Cardiac muscle cell (in vitro differentiated cells and primary cell): ENCODE measurements at regions not wholly inside any gene's neighbourhood (a gene's known extent, or its start where the extent isn't known, plus 50 kb on each side); places are given as distances from the start of the nearest gene placed in this dataset.

Source experiments
- DNase-seq, 2 donors: peaks; one replicate each; pipeline versions ENCODE4 v3.0.0 to v3.0.0-alpha.2; 2010 to 2017; ENCODE audit warnings: low read depth in 1 of 2, low spot score in 1 of 2
- H3K27ac ChIP-seq: fragments of 200-600 bp; sonication (generic); 2 replicates; pipeline ENCODE4 v1.5.1; 2016
- H3K27me3 ChIP-seq: fragments of 200-600 bp; sonication (generic); 2 replicates; pipeline ENCODE4 v1.6.0; 2016; ENCODE audit warnings: control low read depth
- H3K36me3 ChIP-seq: fragments of 200-600 bp; sonication (generic); 2 replicates; pipeline ENCODE4 v1.5.1; 2016; ENCODE audit warnings: control low read depth
- H3K4me1 ChIP-seq: fragments of 200-600 bp; sonication (generic); 2 replicates; pipeline ENCODE4 v1.8.1; 2017; ENCODE audit warnings: low read depth, mild to moderate bottlenecking, mixed run types
- H3K4me3 ChIP-seq: fragments of 200-600 bp; sonication (generic); 2 replicates; pipeline ENCODE4 v1.5.1; 2016; ENCODE audit warnings: mild to moderate bottlenecking
- H3K9me3 ChIP-seq: fragments of 200-600 bp; sonication (generic); 2 replicates; pipeline ENCODE4 v1.5.1; 2017; ENCODE audit warnings: low read depth, mild to moderate bottlenecking, control low read depth
- TF ChIP-seq, protein P1 (sequence below): IDR thresholded peaks from 2 replicates; pipeline ENCODE4 v1.5.1; 2012; ENCODE audit warnings: low read depth, mild to moderate bottlenecking, low read length

DNA sequence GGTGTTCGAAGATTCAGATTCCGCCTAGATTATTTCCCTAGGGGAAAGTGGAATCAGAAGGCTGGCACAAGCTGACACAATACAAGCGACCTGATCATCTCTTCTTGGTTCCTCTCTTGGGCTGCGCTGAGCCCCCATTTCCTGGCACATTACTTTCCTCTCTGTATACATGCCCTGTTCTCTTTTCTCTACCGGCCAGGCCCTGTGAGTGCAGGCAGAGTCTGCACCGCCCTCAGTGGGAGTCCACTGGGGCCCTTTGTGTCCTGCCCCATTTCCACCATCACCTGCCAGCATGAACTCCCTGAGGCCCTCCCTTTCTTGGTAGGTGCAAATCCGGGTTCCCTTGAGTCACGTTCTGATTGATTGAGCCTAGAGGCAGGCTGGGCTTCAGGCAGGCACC lies 287.9 kb downstream of the MSX2 start:
- Histone ChIP-seq H3K27me3 (no peaks in the 10 kb centered on the region), H3K27ac (no peak overlapping the region), H3K36me3 (no peaks in the 10 kb centered on the region), H3K4me3 (no peak overlapping the region), H3K4me1 (peaks cover 4% of the 10 kb centered on the region), H3K9me3 (no peaks in the 10 kb centered on the region)
- no peak for DNase-seq
- TF ChIP-seq, protein P1, sequence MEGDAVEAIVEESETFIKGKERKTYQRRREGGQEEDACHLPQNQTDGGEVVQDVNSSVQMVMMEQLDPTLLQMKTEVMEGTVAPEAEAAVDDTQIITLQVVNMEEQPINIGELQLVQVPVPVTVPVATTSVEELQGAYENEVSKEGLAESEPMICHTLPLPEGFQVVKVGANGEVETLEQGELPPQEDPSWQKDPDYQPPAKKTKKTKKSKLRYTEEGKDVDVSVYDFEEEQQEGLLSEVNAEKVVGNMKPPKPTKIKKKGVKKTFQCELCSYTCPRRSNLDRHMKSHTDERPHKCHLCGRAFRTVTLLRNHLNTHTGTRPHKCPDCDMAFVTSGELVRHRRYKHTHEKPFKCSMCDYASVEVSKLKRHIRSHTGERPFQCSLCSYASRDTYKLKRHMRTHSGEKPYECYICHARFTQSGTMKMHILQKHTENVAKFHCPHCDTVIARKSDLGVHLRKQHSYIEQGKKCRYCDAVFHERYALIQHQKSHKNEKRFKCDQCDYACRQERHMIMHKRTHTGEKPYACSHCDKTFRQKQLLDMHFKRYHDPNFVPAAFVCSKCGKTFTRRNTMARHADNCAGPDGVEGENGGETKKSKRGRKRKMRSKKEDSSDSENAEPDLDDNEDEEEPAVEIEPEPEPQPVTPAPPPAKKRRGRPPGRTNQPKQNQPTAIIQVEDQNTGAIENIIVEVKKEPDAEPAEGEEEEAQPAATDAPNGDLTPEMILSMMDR: no peak

- H3K36me3 ChIP-seq: no peaks in the 10 kb centered on the region
Observed at GRCh38 chr5:175003531-175003930, 279.1 kb downstream of the MSX2 start.

GRCh38 chr5:175001876-175002645 lies 277.7 kb downstream of the MSX2 start:
- Histone ChIP-seq H3K4me1 (no peaks in the 10 kb centered on the region), H3K27me3 (no peaks in the 10 kb centered on the region), H3K4me3 (no peak overlapping the region), H3K9me3 (peaks cover 2% of the 10 kb centered on the region), H3K27ac (no peak overlapping the region), H3K36me3 (no peaks in the 10 kb centered on the region)
- TF ChIP-seq, protein P1: no peak
- DNase-seq: no peak

More at GRCh38 chr5:175003531-175003930, 279.1 kb downstream of the MSX2 start:
- H3K27me3 ChIP-seq: no peaks in the 10 kb centered on the region
- H3K4me3 ChIP-seq: no peak overlapping the region
- no peak overlapping the region for H3K27ac ChIP-seq
- H3K9me3 ChIP-seq: peaks cover 2% of the 10 kb centered on the region
- DNase-seq: no peak
- TF ChIP-seq, protein P1: no peak
- no peaks in the 10 kb centered on the region for H3K4me1 ChIP-seq

- Histone ChIP-seq H3K4me3 (no peak overlapping the region), H3K9me3 (peaks cover 2% of the 10 kb centered on the region), H3K36me3 (no peaks in the 10 kb centered on the region), H3K4me1 (no peaks in the 10 kb centered on the region), H3K27me3 (no peaks in the 10 kb centered on the region), H3K27ac (no peak overlapping the region)
- no peak for DNase-seq
- TF ChIP-seq, protein P1: no peak
Observed at GRCh38 chr5:175001311-175001710, 276.9 kb downstream of the MSX2 start.

DNA sequence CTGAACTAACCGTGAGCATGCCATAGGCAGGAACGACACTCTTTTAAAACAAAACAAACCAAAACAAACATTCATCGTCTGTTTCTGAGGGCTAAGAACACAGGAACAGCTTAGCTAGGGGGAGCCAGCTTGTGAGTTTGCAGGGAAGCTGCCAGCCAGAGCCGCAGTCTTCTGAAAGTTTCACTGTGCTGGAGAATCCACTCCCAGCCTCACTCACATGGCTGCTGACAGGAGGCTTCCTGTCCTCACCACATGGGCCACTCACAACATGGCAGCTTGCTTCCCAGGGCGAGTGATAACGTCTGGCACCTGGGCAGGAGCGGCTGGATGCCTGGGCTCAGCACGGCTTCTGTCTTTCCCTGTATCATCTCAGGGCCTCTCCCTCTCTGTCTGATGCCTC lies 275.2 kb downstream of the MSX2 start:
- H3K4me1 ChIP-seq: no peaks in the 10 kb centered on the region
- H3K27me3 ChIP-seq: no peaks in the 10 kb centered on the region
- DNase-seq: no peak
- no peaks in the 10 kb centered on the region for H3K36me3 ChIP-seq
- TF ChIP-seq, protein P1: no peak
- peaks cover 2% of the 10 kb centered on the region for H3K9me3 ChIP-seq
- no peak overlapping the region for H3K27ac ChIP-seq
- H3K4me3 ChIP-seq: no peak overlapping the region
